Esophagus mucosa (tissue), 1 donor: ENCODE measurements at regions not wholly inside any gene's neighbourhood (a gene's known extent, or its start where the extent isn't known, plus 50 kb on each side); places are given as distances from the start of the nearest gene placed in this dataset.

Source experiments
- ATAC-seq: fragments of 200-7000 bp; cut with Tn5 transposase; one replicate; pipeline ENCODE4 v1.9.1; 2020
- donor health status: DM: yes; HTN: yes; CAD: no.

GRCh38 chr1:29514361-29515169 lies 278.2 kb downstream of the PTPRU start:
- ATAC-seq = no peak

GRCh38 chr1:29513357-29513756 lies 277.0 kb downstream of the PTPRU start:
- ATAC-seq = peak; percentile 97

GRCh38 chr1:29511436-29511835 lies 275.1 kb downstream of the PTPRU start:
- no peak for ATAC-seq

- ATAC-seq = no peak
Measured at GRCh38 chr1:29508458-29509107, 272.3 kb downstream of the PTPRU start.

- no peak for ATAC-seq
Measured at GRCh38 chr1:29506678-29507225, 270.4 kb downstream of the PTPRU start.

- no peak for ATAC-seq
Measured at GRCh38 chr1:29505532-29506220, 269.4 kb downstream of the PTPRU start.

GRCh38 chr1:29504709-29505410 lies 268.5 kb downstream of the PTPRU start:
- ATAC-seq = no peak

GRCh38 chr1:29504196-29504595 lies 267.9 kb downstream of the PTPRU start:
- ATAC-seq = no peak

- no peak for ATAC-seq
Measured at GRCh38 chr1:29502911-29503840, 266.9 kb downstream of the PTPRU start.

- ATAC-seq = no peak
Measured at GRCh38 chr1:29502225-29502910, 266.0 kb downstream of the PTPRU start.

GRCh38 chr1:29501227-29501976 lies 265.1 kb downstream of the PTPRU start:
- ATAC-seq = no peak

GRCh38 chr1:29500651-29501050 lies 264.3 kb downstream of the PTPRU start:
- no peak for ATAC-seq

- ATAC-seq = no peak
Measured at GRCh38 chr1:29500041-29500440, 263.7 kb downstream of the PTPRU start.

GRCh38 chr1:29499104-29499650 lies 262.9 kb downstream of the PTPRU start:
- ATAC-seq = no peak

- no peak for ATAC-seq
Measured at GRCh38 chr1:29498126-29499103, 262.1 kb downstream of the PTPRU start.

GRCh38 chr1:29497395-29498125 lies 261.2 kb downstream of the PTPRU start:
- ATAC-seq = no peak

GRCh38 chr1:29496701-29497100 lies 260.4 kb downstream of the PTPRU start:
- ATAC-seq = no peak
